PC-9 (cell line): ENCODE measurements at regions not wholly inside any gene's neighbourhood (a gene's known extent, or its start where the extent isn't known, plus 50 kb on each side); places are given as distances from the start of the nearest gene placed in this dataset.

ENCODE experiments used
- BruUV-seq: library from RNA; stranded (reverse); fragments of 400-500 nt; replicated peaks from 2 replicates; lab custom pipeline; 2021; lab: Mats Ljungman, UMichigan
- CTCF ChIA-PET: fragments of 300-600 bp; sonication (Branson Sonifier 250); formaldehyde crosslinking; loops from one replicate; lab custom pipeline; 2022; ENCODE audit warnings: antibody characterized with exemption; lab: Charles Lee
- POLR2A ChIA-PET: fragments of 300-600 bp; sonication (Branson Sonifier 250); formaldehyde crosslinking; loops from one replicate; lab custom pipeline; 2022; ENCODE audit warnings: antibody characterized with exemption; ENCODE audit not compliant: unreplicated experiment; lab: Charles Lee
- DNase-seq, 2 experiments: peaks; one replicate each; pipeline versions ENCODE4 v3.0.0 to v3.0.0-alpha.2; 2015 to 2022; ENCODE audit warnings: mixed read lengths in 1 of 2
- H2AFZ ChIP-seq: fragments of 200-600 bp; sonication (generic); 2 replicates; pipeline ENCODE4 v1.8.1; 2017; ENCODE audit warnings: antibody characterized with exemption
- H3F3A ChIP-seq: fragments of 200-600 bp; sonication (generic); 2 replicates; pipeline ENCODE4 v1.8.1; 2017; ENCODE audit warnings: antibody characterized with exemption, mild to moderate bottlenecking, low read depth; ENCODE audit not compliant: insufficient read depth
- H3K27ac ChIP-seq: fragments of 200-600 bp; sonication (generic); 2 replicates; pipeline ENCODE4 v1.6.1; 2016; ENCODE audit warnings: mixed run types
- H3K27me3 ChIP-seq: fragments of 200-600 bp; sonication (generic); 2 replicates; pipeline ENCODE4 v1.6.1; 2016; ENCODE audit warnings: low read depth, mixed run types; ENCODE audit not compliant: insufficient read depth
- H3K36me3 ChIP-seq: fragments of 200-600 bp; sonication (generic); 2 replicates; pipeline ENCODE4 v1.6.1; 2016; ENCODE audit warnings: low read depth, mixed run types
- H3K4me1 ChIP-seq: fragments of 200-600 bp; sonication (generic); replicated peaks from 2 replicates; pipeline ENCODE4 v1.6.1; 2016; ENCODE audit warnings: mixed run types; ENCODE audit not compliant: insufficient read depth
- H3K4me2 ChIP-seq: fragments of 200-600 bp; sonication (generic); 2 replicates; pipeline ENCODE4 v1.6.1; 2017; ENCODE audit warnings: mixed run types
- H3K4me3 ChIP-seq: fragments of 200-600 bp; sonication (generic); 2 replicates; pipeline ENCODE4 v1.6.1; 2016; ENCODE audit warnings: mixed run types
- H3K79me2 ChIP-seq: fragments of 200-600 bp; sonication (generic); 2 replicates; pipeline ENCODE4 v1.6.1; 2017; ENCODE audit warnings: low read depth, mixed run types
- H3K9me2 ChIP-seq: fragments of 200-600 bp; sonication (generic); 2 replicates; pipeline ENCODE4 v1.8.1; 2017; ENCODE audit warnings: mild to moderate bottlenecking; ENCODE audit not compliant: insufficient read depth
- H3K9me3 ChIP-seq: fragments of 200-600 bp; sonication (generic); 2 replicates; pipeline ENCODE4 v1.8.1; 2016; ENCODE audit warnings: low read depth; ENCODE audit not compliant: insufficient read depth
- H4K20me1 ChIP-seq: fragments of 200-600 bp; sonication (generic); 2 replicates; pipeline ENCODE4 v1.8.1; 2017; ENCODE audit not compliant: insufficient read depth
- EZH2 ChIP-seq: fragments of 200-600 bp; sonication (generic); IDR thresholded peaks from 2 replicates; pipeline ENCODE4 v1.8.0; 2017; ENCODE audit warnings: antibody characterized with exemption, low read depth
- intact Hi-C: fragments of 100-400 bp; cut with micrococcal nuclease; formaldehyde crosslinking; loops from one replicate; pipeline ENCODE4 v1.10.0; 2022; ENCODE audit not compliant: unreplicated experiment
- TF ChIP-seq, protein P1 (sequence below): fragments of 200-600 bp; sonication (generic); conservative IDR thresholded peaks from 2 replicates; pipeline ENCODE4 v1.6.1; 2017; ENCODE audit warnings: mixed run types, antibody characterized with exemption, mild to moderate bottlenecking, moderate library complexity

- no TSS peak for BruUV-seq
- Histone ChIP-seq H3K36me3 (no peaks in the 10 kb centered on the region), H2AFZ (no peak overlapping the region), H3K79me2 (no peaks in the 10 kb centered on the region), H3K27ac (no peak overlapping the region), H3K9me2 (no peaks in the 10 kb centered on the region), H3K27me3 (peaks cover 79% of the 10 kb centered on the region), H3K4me3 (no peak overlapping the region), H3K9me3 (no peaks in the 10 kb centered on the region), H3K4me2 (no peak overlapping the region), H3K4me1 (no peaks in the 10 kb centered on the region), H4K20me1 (no peaks in the 10 kb centered on the region), H3F3A (no peaks in the 10 kb centered on the region)
- ChIA-PET CTCF (no interaction called here), POLR2A (no interaction called here)
- DNase-seq: no peak
- no peak for TF ChIP-seq EZH2
- TF ChIP-seq, protein P1, sequence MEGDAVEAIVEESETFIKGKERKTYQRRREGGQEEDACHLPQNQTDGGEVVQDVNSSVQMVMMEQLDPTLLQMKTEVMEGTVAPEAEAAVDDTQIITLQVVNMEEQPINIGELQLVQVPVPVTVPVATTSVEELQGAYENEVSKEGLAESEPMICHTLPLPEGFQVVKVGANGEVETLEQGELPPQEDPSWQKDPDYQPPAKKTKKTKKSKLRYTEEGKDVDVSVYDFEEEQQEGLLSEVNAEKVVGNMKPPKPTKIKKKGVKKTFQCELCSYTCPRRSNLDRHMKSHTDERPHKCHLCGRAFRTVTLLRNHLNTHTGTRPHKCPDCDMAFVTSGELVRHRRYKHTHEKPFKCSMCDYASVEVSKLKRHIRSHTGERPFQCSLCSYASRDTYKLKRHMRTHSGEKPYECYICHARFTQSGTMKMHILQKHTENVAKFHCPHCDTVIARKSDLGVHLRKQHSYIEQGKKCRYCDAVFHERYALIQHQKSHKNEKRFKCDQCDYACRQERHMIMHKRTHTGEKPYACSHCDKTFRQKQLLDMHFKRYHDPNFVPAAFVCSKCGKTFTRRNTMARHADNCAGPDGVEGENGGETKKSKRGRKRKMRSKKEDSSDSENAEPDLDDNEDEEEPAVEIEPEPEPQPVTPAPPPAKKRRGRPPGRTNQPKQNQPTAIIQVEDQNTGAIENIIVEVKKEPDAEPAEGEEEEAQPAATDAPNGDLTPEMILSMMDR: no peak
- intact Hi-C loops: no loop called here
These were observed 131.9 kb downstream of the SPATA19 start for GRCh38 chr11:133713406-133713805.

DNA sequence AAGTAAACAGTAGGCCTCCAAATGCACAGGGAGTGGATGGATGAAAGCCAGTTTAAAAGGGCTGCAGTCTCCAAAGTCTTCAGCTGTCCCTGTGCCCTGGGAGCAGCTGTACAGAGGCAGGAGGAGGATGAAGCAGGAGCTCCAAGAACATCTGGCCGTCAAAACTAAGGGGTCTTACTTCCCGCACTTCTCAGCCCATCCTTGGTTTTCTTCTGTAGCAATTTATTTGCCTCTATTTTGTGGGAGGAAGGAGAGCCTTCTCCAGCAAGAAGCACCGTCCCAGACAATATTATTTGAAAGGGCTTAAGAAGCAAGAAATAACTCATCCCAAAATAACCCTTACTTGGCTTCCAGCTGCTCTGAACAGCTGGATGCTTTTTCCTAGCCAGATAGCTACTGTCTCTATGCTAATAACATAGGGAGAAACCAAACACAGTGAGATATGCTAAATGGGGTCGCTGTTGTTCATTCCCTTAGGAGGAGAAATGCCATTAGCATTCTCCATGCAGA is 133.2 kb downstream of the SPATA19 start:
- Histone ChIP-seq H3K27ac (no peak overlapping the region), H3K4me2 (no peak overlapping the region), H2AFZ (no peak overlapping the region), H3K36me3 (no peaks in the 10 kb centered on the region), H3K27me3 (peaks cover 72% of the 10 kb centered on the region), H3K4me3 (no peak overlapping the region), H4K20me1 (no peaks in the 10 kb centered on the region), H3F3A (no peaks in the 10 kb centered on the region), H3K9me2 (no peaks in the 10 kb centered on the region), H3K9me3 (no peaks in the 10 kb centered on the region), H3K79me2 (no peaks in the 10 kb centered on the region), H3K4me1 (no peaks in the 10 kb centered on the region)
- DNase-seq: no peak
- TF ChIP-seq, protein P1: no peak
- no TSS peak for BruUV-seq
- ChIA-PET POLR2A (no interaction called here), CTCF (no interaction called here)
- intact Hi-C loops: no loop called here

GRCh38 chr11:133711545-133711944 is 133.8 kb downstream of the SPATA19 start:
- peaks cover 66% of the 10 kb centered on the region for H3K27me3 ChIP-seq
- ChIA-PET POLR2A (no interaction called here), CTCF (no interaction called here)
- H3K9me2 ChIP-seq: no peaks in the 10 kb centered on the region
- DNase-seq: no peak
- no peaks in the 10 kb centered on the region for H4K20me1 ChIP-seq
- no peak overlapping the region for H3K4me3 ChIP-seq
- H3K4me1 ChIP-seq: no peaks in the 10 kb centered on the region
- no peak overlapping the region for H2AFZ ChIP-seq
- H3K4me2 ChIP-seq: no peak overlapping the region
- intact Hi-C loops: no loop called here
- no peaks in the 10 kb centered on the region for H3K79me2 ChIP-seq
- no peaks in the 10 kb centered on the region for H3K36me3 ChIP-seq
- no TSS peak for BruUV-seq
- H3F3A ChIP-seq: no peaks in the 10 kb centered on the region
- H3K9me3 ChIP-seq: no peaks in the 10 kb centered on the region
- TF ChIP-seq, protein P1: no peak
- no peak for TF ChIP-seq EZH2
- H3K27ac ChIP-seq: no peak overlapping the region
